DMS79 (cell line): ENCODE measurements at regions not wholly inside any gene's neighbourhood (a gene's known extent, or its start where the extent isn't known, plus 50 kb on each side); places are given as distances from the start of the nearest gene placed in this dataset.
"Not testable (repeated sequence)": the region's sequence is repeated elsewhere in the genome, so short reads cannot be mapped to it uniquely, and the experiment has no call there.

ENCODE experiments used
- DNase-seq: peaks from one replicate; lab custom pipeline; 2025; lab: John Stamatoyannopoulos, UW

DNA sequence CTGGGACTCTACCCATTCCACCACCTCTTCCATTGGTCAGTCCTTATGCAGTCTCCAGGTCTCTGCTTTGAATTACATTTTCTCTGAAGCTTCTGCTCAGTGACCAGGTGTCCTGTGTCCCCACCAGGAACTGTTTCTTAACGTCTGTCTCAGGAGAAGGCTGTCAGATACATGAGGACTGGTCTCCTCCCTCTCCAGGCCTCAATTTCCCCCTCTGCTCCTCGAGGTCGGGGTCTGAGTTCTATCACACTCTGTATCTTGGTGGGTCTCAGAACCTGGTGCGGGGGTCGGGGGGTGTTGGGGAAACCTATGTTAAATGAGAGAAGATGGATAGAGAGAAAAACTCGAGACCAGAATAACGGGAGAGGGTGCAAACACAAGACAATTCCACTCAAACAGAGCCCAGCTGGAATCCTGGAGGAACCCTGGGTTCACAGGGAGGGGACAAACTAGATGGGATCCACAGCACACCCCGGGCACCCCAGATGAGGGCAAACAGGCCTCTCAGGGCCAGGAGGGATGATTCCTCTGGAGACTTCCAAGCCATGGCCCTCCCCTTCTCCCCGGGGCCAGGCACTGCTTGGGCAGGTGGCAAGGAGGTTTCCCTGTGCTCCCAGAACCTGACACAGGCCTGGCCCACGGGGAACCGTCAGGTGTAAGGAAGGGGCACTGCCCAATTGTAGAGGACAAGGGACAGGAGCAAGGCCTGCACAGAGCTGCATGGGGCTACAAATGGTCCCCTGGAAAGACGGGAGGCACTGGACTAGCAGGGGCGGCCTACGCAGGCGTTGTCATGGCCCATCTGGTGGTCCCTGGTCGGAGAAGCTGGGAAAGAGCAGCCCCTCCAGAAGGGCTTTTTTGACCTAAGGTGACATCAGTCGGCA lies 313.2 kb upstream of the DIO3 start:
- DNase-seq: no peak

DNA sequence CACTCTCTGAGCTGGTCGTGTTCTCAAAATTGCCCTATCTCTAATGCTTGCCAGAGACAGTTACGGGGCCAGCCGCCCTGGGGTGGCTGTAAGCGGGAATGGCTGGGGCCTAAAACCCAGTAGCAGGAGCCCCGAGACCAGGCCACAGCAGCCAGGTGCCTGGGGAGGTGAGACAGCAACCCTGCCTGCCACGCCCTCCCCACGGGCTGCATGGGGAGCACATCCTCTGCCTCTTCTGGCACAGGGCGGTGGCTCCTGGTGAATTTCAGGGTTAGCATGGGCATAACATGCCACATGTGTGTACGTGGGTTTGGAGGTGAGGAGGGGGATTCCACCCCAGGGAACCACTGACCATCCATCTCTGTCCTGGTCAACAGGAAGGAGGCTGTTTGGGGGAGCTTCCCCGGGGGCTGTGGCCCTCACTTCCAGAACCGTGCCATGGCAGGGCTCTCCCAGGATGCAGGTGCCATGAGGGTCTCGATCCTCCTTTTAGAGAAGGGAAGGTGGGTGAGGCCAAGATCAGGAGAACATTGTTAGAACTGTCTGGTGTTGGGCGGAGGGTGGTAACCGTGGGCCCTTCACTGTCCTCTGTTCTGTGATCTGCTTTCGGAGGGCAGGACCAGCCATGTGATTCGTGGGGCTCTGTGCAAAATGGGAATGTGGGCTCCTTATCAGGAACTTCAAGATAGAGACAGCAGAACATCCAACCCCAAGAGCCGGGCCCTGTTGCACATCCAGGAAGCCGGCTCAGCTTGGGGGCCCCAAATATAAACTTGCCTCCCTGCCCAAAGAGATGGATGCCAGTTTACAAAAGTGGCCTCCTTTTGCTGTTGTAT lies 312.2 kb upstream of the DIO3 start:
- no peak for DNase-seq

DNA sequence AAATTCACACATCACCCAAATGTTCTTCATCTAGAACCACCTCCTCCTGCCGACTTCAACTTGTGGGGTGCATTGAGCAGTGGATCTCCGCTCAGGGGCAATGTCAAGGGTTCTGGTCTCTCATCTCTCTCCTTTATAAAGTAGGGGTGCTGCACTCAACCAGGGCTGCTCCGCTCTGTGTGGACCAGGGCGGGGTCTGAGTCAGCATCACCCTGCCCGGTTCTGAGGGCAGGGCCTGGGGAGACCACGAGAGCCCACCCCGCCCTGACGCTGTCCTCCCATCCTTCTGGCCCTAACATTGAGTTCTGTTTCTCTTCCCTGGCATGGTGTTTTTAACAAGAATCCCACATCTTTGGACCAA lies 311.6 kb upstream of the DIO3 start:
- no peak for DNase-seq

DNA sequence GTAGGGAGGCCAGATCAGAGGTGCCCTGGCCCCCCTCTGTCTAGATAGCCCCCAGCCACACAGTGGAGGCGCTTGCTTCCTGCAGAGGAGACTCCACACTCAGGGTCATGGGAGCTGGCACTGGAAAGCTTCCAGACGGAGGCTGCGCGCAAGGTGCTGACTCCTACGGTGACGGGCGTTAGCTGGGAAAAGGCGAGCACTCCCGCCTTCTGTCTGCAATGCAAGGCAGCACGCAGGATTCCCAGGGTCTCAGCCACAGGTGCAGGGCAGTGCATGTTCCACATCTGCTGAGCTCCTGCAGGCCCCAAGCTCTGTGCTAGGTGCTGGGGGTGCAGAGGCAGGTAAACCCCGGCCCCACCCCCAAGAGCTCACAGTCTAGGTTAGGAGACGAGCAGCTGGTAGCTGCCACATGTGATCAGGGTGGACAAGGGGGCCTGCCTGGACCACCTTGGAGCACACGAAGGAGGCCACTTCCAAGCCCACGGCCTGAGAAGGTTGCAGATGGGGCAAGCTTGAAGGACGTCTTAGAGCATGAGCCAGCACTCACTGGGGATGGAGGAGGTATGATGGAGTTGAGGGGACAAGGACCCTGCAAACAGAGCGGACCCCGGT lies 310.9 kb upstream of the DIO3 start:
- DNase-seq: no peak

DNA sequence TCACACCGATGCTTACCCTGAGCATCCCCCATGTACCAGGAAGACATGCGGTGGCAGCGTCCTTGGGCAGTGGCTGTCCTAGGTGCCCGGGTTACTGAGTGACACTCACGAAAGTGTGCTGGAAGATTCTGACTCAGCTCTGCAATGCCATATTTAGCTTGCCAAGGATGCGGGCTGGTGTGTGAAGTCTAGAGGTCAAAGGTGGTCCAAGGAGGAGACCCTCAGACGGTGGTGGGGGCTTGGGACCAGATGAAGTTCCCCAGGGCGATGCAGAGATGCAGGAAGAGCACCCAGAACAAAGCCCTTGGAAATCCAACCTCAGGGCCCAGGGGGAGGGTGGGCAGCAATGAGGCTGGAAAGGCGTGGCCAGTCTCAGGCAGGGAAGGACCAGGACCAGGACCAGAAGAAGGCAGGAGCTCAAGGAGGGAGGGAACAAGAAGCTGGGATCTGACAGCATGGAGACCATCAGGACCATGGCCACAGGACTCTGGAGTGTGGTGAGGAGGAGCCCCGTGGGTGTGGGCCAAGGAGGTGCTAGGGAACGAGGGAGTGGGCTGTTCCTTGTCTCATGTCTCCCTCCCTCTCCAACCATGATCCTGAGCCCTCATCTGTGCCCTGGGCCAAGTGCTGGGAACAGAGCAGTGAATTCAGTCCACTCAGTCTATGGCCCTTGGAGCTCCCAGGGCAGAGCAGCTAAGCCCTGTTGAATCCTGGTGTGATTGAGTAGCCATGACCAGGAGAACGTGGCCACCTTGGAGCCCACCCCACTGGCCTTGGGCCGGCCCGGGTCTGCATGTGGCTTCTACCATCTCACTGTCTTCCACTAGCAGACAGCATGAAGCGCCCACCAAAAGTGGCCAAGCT lies 310.1 kb upstream of the DIO3 start:
- DNase-seq: no peak

DNA sequence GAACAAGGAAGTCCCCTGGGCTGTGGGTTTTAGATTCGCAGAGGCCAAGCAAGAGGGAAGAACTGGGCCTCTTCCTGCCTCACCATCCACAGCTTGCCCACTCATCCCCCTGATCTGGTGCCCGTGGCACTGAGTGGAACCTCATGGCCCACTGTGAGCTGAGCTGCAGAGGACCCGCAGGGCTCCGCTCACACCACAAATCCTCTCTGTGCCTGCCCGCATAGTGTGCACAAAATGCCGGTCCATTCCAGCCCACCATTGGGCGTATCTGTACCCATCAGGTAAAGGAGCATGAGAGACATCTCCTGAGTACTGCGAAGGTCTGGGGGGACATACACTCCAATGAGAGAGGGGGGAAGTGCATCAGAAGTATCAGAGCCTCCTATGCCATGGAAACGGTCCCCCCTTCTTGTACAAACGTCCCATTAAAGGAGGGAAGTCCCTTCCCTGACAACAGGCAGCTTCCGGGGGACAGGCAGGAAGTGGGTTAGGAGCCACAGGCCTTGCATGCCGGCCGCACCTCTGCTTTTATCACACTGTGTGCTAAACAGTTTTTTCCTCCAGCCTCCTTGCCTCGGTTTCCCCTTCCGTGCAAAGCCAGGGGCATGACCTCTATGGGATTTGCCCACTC lies 309.4 kb upstream of the DIO3 start:
- DNase-seq: no peak

DNA sequence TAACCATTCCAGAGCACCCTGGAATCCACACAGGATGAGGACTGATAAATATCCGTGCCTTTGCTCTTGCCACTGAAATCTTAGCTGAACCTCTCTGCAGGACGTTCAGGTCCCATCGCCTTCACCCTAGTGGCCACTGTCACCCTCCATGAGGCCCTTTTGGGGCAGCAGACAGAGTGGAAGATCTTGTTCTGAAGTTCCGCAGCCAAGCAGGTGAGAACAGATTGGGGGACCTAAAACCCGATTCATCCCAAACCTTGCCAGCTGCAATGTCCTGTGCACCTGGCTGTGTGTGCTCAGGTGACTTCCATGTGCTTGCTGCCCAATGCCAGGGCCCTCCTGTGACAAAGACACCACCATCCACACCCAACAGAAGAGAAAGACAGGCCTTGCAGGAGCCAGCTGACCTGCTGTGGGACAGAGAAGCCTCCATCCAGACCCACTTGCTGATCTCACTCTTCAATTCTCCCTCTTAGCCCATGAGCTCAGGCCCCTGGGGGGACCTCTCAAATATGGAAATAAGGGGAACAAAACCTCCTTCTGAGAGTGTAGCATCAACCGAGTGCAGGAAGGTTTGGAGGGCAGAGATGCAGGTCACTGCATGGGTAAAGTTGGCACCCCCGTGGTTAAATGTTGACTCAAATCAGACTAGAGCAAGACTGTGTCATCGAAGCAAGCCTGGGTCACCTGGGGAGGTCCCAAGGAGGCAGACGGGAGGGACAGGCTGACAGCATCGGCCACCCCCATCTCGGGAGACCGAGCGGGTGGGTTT lies 308.7 kb upstream of the DIO3 start:
- DNase-seq: no peak

DNA sequence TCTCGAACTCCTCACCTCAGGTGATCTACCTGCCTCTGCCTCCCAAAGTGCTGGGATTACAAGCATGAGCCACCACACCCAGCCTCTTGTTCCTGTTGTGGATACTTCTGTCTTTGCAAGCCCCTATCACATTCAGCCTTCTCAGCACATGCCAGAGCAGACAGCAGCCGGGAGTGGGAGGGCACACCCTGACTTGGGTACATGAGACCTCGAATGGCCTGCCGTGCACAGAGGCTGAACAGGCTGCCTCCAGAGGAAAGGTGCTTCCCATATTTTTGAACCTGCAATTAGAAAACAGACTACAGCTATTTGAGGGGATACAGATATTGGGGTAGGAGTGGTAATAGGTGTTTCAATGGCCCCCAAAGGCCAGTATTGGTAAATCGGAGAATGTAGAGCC lies 307.3 kb upstream of the DIO3 start:
- DNase-seq: no peak

DNA sequence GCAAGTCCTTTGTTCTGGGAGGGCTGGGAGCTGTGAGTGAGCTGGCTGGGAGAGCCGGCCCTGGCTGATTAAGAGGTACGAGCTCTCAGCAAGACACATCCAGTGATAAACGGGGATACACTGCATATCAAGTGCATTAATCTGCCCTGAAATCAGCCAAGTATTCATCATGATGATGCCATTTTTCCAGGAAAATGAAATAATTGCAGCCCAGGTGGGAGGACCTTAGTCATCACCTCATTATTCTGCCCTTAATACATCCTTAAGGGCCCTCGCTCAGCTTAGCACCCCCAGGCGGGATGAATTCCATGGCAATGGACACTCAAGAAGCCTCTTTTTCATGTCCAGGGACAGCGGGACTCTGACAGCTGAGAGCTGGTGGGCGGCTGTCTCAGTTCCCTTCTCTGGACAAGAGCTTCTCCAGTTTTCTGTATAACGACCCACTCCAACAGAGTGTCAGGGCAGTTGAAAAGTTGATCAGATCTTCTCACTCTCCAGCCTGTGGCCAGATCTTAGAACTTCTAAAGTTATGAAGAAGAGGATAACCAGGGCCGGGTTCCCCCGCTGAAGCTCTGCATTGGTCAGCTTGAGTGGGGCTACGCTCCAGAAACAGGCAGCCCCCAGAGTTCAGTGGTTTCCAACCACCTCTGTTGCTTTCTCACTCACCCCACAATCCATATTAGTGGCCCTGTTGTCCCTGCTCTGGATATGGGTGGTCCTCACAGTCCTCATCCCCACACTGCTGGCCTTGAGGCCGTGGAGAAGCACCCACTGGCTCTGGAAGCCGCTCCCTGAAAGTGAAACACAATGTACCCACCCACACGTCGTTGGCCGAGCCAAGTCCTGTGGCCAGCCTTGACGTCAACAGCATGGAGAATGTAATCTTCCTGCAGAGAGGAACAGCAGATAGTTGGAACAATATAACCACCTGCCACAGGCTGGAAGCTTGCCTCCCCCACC lies 306.2 kb upstream of the DIO3 start:
- no peak for DNase-seq

DNA sequence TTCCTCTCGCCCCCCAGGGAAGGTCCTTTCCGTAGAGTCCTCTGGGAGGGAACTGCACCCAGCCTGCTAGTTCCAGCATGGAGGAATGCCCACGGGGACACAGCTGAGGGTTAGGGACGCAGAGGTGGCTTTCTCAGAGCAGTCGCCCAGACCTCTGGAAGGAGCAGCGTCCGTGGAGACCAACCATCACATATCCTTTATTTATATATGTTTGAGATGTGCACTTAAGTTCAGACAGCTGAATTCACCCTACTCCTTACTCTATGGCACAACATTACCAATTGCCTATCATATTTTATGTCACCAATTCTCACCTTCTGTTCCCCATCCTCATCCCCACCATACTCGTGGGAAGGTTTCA lies 305.6 kb upstream of the DIO3 start:
- no peak for DNase-seq

DNA sequence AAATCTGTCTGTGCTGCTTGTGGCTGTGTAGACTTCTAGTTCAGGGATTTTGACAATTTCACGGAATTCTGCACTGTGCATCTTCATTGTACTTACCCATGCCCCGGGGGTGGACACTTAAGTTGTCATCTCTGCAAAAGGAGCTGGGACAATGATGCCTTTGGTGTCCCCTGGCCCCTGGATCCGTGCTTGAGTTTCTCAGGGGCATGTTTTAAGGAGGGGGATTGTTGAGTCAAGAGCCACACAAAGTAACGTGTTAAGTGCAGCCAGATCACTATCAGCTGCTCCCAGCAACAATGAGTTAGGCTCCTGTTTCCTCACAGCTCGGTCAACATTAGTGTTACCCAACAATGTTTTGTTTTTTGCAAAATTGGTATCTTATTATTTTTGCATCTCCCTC lies 305.0 kb upstream of the DIO3 start:
- no peak for DNase-seq

DNA sequence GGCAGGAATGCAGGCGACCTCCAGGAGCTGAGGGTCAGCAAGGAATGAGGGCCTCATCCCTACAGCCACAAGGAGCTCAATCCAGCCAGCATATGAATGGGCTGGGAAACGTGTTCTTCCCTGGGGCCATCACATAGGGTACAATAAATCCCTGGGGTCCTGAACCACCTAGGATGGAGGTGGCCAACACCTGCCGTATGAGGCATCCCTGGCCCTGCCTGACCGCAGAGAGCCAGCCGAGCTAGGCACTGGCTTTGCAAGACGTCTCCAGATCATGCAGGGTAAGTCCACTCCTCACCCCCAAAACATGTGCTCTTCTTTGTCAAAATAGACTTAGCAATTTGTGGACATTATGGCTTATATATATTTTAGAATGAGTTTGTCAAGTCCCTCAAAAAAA lies 303.7 kb upstream of the DIO3 start:
- no peak for DNase-seq

DNA sequence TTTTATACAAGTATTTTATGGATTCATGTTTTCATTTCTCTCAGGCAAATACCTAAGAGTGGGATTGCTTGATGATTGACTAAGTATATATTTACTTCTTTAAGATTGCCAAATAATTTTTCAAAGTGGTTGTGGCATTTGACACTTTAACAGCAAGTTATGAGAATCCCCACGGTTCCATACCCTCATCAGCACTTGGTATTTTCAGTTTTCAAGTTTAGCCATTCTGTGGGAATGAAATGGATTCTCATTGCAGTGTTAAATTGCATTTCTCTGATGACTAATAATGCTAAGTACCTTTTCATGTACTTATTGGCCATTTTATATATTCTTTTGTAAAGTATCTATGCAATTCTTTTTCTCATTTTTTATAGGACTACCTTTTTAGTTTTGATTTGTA lies 301.5 kb upstream of the DIO3 start:
- DNase-seq: no peak

DNA sequence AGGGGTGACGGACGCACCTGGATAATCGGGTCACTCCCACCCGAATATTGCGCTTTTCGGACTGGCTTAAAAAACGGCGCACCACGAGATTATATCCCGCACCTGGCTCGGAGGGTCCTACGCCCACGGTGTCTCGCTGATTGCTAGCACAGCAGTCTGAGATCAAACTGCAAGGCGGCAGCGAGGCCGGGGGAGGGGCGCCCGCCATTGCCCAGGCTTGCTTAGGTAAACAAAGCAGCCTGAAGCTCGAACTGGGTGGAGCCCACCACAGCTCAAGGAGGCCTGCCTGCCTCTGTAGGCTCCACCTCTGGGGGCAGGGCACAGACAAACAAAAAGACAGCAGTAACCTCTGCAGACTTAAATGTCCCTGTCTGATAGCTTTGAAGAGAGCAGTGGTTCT lies 294.9 kb upstream of the DIO3 start:
- not testable (repeated sequence) for DNase-seq

DNA sequence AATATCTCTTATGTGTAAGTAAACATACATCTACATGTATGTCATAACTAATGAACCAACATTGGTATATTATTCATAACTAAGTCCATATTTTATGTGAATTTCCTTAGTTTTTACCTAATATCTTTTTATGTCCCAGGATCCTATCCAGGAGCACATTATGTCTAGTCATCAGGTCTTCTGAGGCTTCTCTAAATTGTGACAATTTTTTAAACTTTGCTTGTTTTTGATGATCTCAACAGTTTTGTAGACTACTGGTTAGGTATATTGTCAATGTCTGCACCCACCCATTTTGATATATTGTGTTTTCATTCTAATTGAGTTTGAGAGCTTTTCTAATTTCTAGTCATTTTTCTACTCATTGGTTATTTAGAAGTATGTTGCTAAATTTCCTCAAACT lies 288.2 kb upstream of the DIO3 start:
- DNase-seq: no peak

DNA sequence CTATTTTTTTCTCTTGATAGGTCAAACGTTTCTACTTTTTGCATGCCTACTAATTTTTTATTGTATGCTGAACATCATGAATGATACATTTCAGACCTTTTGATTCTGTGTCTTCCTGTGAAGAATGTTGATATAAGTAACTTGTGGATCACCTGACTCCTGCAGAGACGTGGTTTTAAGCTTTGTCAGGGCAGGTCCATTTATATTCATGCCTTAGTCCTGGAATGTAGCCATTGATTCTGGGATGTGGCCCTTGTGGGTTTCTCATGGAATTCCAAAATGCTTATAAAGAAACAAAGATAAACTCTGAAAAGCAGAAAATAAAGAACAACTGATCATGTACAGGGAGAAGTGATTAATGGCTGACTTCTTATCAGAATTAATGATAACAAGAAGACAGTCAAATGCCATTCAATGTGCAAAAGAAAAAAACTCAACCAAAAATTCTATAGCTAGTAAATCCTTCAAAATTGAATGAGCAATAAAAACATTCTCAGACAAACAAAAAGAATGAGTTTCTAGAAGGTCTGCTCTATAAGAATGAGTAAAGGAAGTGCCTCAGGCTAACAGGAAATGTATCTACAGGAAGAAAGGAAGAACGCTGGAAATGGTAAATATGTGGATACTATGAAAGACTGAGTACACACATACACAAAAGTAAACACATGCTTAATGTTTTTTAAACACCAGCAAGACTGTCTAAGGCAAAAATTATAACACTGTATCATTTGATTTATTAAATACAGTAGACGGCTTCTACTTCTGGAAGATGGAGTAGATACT lies 284.8 kb upstream of the DIO3 start:
- DNase-seq: no peak

DNA sequence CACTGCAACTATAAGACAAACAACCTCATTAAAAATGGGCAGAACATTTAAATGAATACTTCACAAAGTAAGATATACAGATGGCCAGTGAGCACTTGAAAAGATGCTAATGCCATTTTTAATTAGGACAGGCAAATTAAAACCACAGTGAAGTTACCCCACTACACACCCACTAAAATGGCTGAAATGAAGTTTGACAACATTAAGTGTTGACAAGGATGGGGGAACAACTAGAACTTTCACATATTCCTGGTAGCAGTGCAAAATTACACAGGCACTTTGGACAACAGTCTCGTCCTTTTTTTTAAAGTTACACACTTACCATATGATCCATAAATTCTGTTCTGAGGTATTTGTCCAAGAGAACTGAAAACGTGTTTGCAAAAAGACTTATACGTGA lies 278.9 kb upstream of the DIO3 start:
- DNase-seq: no peak

DNA sequence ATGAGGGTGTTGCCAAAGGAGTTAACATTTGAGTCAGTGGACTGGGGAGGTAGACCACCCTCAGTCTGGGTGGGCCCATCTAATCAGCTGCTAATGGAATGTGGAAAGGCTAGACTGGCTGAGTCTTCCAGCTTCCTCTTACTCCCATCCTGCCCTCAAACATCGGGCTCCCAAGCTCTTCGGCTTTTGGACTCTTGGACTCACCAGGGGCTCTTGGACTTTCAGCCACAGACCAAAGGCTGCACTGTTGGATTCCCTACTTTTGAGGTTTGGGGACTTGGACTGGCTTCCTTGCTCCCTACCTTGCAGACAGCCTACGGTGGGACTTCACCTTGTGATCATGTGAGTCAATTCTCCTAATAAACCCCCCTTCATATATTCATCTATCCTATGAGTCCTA lies 276.6 kb upstream of the DIO3 start:
- DNase-seq: no peak
